Stimulated activated CD8-positive, alpha-beta memory T cell treated with anti-CD3 and anti-CD28 coated beads, Interleukin-4, amount 100 ng/mL, for 48 hours (primary cell): ENCODE measurements at regions not wholly inside any gene's neighbourhood (a gene's known extent, or its start where the extent isn't known, plus 50 kb on each side); places are given as distances from the start of the nearest gene placed in this dataset.

ENCODE experiments used
- DNase-seq: peaks from one replicate; pipeline ENCODE4 v3.0.0-alpha.2; 2020

GRCh38 chr6:154885214-154885613 lies 109.9 kb upstream of the TIAM2 start:
- no peak for DNase-seq

- DNase-seq: no peak
These were observed 109.1 kb upstream of the TIAM2 start for GRCh38 chr6:154886016-154886415.

DNA sequence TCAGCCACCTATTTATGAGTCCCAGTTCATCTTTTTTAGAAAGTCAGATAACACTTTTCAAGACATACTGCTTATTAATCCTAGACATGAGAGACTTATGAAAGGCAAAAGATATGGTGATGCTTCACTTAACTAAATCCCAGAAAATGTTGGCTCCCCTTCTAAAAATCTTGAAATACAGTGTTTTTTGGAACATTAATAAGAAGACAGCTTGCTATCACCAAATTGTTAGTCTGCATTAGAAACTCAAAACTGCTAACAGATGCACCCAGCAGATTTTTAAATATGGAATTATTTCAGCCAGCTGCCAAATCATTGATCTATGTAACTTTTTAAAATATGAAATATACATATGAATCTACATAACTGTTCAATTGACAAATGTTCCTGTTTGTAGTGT lies 108.6 kb upstream of the TIAM2 start:
- DNase-seq: no peak

- no peak for DNase-seq
These were observed 108.1 kb upstream of the TIAM2 start for GRCh38 chr6:154887051-154887450.

GRCh38 chr6:154888421-154889295 lies 106.5 kb upstream of the TIAM2 start:
- no peak for DNase-seq

- no peak for DNase-seq
These were observed 104.2 kb upstream of the TIAM2 start for GRCh38 chr6:154890874-154891273.

GRCh38 chr6:154891901-154892300 lies 103.2 kb upstream of the TIAM2 start:
- DNase-seq: no peak

- DNase-seq: no peak
These were observed 101.2 kb upstream of the TIAM2 start for GRCh38 chr6:154893917-154894316.

- no peak for DNase-seq
These were observed 100.2 kb upstream of the TIAM2 start for GRCh38 chr6:154894902-154895301.

DNA sequence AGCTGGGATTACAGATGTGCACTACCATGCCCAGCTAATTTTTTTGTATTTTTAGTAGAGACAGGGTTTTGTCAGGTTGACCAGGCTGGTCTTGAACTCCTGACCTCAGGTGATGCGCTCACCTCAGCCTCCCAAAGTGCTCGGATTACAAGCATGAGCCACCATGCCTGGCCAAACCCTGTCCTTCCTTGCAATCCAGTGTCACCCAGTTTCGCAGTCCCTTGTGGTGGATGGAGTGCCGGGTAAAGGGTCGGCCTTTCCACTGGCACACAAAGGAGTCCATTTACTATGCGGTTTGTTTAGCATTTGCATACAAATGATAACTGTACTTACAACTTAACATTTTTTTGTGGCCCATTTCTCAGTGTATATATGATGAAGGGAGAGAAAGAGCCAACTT lies 99.3 kb upstream of the TIAM2 start:
- no peak for DNase-seq

DNA sequence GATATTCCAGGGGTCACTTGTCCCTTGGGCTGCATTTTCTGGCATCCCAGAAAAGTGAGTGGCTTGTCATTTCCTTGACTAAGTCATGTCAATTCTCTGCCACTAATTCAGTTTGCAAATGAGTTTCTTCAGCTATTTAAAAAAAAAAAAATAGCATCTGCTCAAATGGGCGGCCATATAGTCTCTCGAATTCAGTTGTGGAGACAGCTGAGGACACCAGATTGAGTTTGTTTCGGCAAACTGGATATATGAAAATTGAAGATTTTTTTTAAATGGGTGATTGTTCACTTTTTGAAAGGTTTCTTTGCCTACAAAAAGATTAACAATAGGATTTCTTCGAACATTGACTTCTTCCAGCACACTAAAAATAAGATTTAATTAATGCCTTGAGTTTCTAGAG lies 96.3 kb upstream of the TIAM2 start:
- DNase-seq: no peak

GRCh38 chr6:154899824-154900463 lies 95.2 kb upstream of the TIAM2 start:
- DNase-seq: no peak

- no peak for DNase-seq
These were observed 93.1 kb upstream of the TIAM2 start for GRCh38 chr6:154901876-154902552.

- no peak for DNase-seq
These were observed 87.8 kb upstream of the TIAM2 start for GRCh38 chr6:154907291-154907690.

DNA sequence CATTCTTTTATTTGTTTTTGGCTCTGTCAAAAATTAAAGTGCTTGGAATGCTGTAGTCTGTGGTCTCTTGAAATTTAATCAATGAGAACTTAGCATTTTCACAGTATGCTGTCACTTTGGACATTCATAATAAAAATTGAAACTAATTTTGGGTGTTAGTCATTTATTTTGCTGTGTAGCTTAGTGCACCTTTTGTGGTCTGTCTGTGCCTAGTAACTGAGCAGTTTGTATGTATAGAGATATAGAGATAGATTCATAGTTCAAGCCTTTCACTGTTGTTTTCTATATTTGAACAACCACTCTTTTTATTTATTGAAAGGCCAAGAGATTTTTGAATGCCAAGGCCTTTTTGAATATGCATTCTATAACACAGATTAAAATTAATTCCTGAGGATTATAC lies 86.4 kb upstream of the TIAM2 start:
- no peak for DNase-seq

- no peak for DNase-seq
These were observed 85.8 kb upstream of the TIAM2 start for GRCh38 chr6:154909311-154909710.

DNA sequence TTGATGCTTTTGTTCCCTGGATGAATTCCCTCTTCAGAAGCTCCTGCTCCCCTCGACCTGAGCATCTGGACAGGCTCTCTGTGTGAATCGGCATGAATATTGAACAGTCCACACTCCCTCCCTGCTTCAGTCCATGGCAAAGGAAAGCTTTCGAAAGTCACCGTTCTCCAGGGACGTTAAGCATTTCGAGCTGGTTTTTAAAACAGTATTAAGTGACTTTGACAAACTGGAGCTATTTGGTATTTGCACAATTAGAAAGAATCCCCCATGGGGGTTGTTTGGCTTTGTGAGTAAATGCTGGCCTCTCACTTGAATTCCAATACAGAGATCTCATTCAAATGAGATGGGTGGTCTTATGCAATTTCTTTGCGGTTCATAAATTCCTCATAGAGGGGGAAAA lies 85.3 kb upstream of the TIAM2 start:
- DNase-seq: no peak

- no peak for DNase-seq
These were observed 80.8 kb upstream of the TIAM2 start for GRCh38 chr6:154914288-154914687.

DNA sequence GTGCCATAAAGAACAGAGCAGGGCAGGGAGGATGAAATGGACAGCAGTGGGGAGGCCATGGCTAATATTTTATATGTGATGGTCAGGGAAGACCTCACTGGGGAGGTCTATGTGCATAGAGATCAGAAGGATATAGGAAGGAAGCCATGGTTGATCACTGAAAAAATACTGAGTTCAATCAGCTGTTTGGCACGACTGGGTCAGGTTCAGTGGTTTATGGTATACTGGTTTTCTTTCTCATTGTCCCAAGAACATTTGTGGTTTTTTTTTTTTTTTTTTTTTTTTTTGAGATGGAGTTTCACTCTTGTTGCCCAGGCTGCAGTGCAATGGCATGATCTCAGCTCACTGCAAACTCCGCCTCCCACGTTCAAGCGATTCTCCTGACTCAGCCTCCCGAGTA lies 78.3 kb upstream of the TIAM2 start:
- no peak for DNase-seq

GRCh38 chr6:154917941-154918340 lies 77.2 kb upstream of the TIAM2 start:
- no peak for DNase-seq

- DNase-seq: no peak
These were observed 75.3 kb upstream of the TIAM2 start for GRCh38 chr6:154919806-154920205.

DNA sequence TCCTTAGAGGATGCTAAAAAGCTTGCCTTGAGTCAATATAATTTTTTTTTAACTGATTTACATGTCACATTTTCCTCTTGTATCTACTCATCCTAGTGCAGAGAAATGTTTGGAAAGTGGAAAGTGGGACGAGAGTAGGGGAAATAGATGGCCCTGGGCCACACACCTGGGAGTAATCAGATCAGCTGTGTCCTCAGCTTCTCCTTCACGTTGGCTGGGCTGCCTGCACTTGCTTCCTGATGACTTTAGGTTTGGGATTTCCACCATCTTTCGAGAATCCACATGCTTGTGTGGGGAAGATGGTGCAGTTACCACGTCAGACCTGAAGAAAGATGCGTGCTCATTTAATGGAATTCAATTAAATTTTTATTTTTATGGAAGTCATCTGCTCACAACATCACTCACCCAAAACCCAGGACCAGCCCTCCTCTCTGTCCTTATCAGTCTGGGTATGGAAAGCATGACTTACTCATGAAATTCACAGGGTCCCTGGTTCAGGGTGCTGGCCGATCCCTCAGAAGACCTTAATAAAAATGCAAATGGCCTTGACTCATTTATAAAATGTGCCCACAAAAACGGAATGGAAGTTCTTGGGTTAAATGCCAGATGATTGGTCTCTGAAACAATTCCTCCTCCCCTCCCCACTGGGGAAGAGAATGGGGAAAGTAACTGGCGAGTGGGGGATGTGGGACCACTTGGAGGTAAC lies 74.5 kb upstream of the TIAM2 start:
- DNase-seq: no peak

- DNase-seq: no peak
These were observed 73.6 kb upstream of the TIAM2 start for GRCh38 chr6:154921482-154921881.
